T follicular helper cell (primary cell): ENCODE measurements at regions not wholly inside any gene's neighbourhood (a gene's known extent, or its start where the extent isn't known, plus 50 kb on each side); places are given as distances from the start of the nearest gene placed in this dataset.

ENCODE experiments used
- DNase-seq: peaks from one replicate; pipeline ENCODE4 v3.0.0-alpha.2; 2020; ENCODE audit warnings: low read depth

- no peak for DNase-seq
Measured at GRCh38 chr18:22114526-22115321, 54.7 kb upstream of the GATA6 start.

GRCh38 chr18:22115573-22115972, 53.8 kb upstream of the GATA6 start:
- no peak for DNase-seq
